ENCODE measurements at regions not wholly inside any gene's neighbourhood (a gene's known extent, or its start where the extent isn't known, plus 50 kb on each side); places are given as distances from the start of the nearest gene placed in this dataset.

- H3K9me2 ChIP-seq (replicated peaks; ENCODE audit: insufficient read depth, low read length): no peaks in the 10 kb centered on the region
- H3K4me3 ChIP-seq (ENCODE audit: insufficient read depth, low read length, poor library complexity, severe bottlenecking): no peak overlapping the region
- no peak overlapping the region for H2AFZ ChIP-seq (ENCODE audit: low read depth, low read length, severe bottlenecking)
- H3K9me3 ChIP-seq (ENCODE audit: insufficient read depth, low read length): no peaks in the 10 kb centered on the region
- H4K20me1 ChIP-seq (ENCODE audit: low read depth, low read length): no peaks in the 10 kb centered on the region
- H3K9ac ChIP-seq (ENCODE audit: low read length): no peak overlapping the region
- H3K79me2 ChIP-seq (ENCODE audit: insufficient read depth, low read length): no peaks in the 10 kb centered on the region
- H3F3A ChIP-seq (ENCODE audit: insufficient read depth): no peaks in the 10 kb centered on the region
- no peaks in the 10 kb centered on the region for H3K27me3 ChIP-seq (ENCODE audit: low read length)
- no peak overlapping the region for H3K4me2 ChIP-seq (ENCODE audit: low read depth, low read length, poor library complexity, severe bottlenecking)
- no peak for TF ChIP-seq CTCF (IDR thresholded peaks at IDR 0.05; ENCODE audit: insufficient read depth, low read length, poor library complexity, severe bottlenecking)
- TF ChIP-seq EZH2phosphoT487 (conservative IDR thresholded peaks at IDR 0.05; ENCODE audit: low read length): no peak
- no peaks in the 10 kb centered on the region for H3K36me3 ChIP-seq (ENCODE audit: low read length)
- H3K27ac ChIP-seq (ENCODE audit: low read depth, low read length): no peak overlapping the region
Measured at GRCh38 chr6:19349429-19349828, 487.7 kb upstream of the ID4 start.

GRCh38 chr6:19354181-19354580 is 483.0 kb upstream of the ID4 start:
- Histone ChIP-seq H3K4me3 (ENCODE audit: insufficient read depth, low read length, poor library complexity, severe bottlenecking) (no peak overlapping the region), H3K79me2 (ENCODE audit: insufficient read depth, low read length) (no peaks in the 10 kb centered on the region), H4K20me1 (ENCODE audit: low read depth, low read length) (no peaks in the 10 kb centered on the region), H3K9me3 (ENCODE audit: insufficient read depth, low read length) (no peaks in the 10 kb centered on the region), H3K4me2 (ENCODE audit: low read depth, low read length, poor library complexity, severe bottlenecking) (no peak overlapping the region), H2AFZ (ENCODE audit: low read depth, low read length, severe bottlenecking) (no peak overlapping the region), H3K9me2 (replicated peaks; ENCODE audit: insufficient read depth, low read length) (no peaks in the 10 kb centered on the region), H3K9ac (ENCODE audit: low read length) (no peak overlapping the region), H3F3A (ENCODE audit: insufficient read depth) (no peaks in the 10 kb centered on the region), H3K27me3 (ENCODE audit: low read length) (no peaks in the 10 kb centered on the region), H3K36me3 (ENCODE audit: low read length) (no peaks in the 10 kb centered on the region), H3K27ac (ENCODE audit: low read depth, low read length) (no peak overlapping the region)
- TF ChIP-seq CTCF (IDR thresholded peaks at IDR 0.05; ENCODE audit: insufficient read depth, low read length, poor library complexity, severe bottlenecking) (no peak), EZH2phosphoT487 (conservative IDR thresholded peaks at IDR 0.05; ENCODE audit: low read length) (no peak)

GRCh38 chr6:19356692-19357091 is 480.5 kb upstream of the ID4 start:
- H3F3A ChIP-seq (ENCODE audit: insufficient read depth): no peaks in the 10 kb centered on the region
- H3K4me2 ChIP-seq (ENCODE audit: low read depth, low read length, poor library complexity, severe bottlenecking): no peak overlapping the region
- no peak overlapping the region for H2AFZ ChIP-seq (ENCODE audit: low read depth, low read length, severe bottlenecking)
- H4K20me1 ChIP-seq (ENCODE audit: low read depth, low read length): no peaks in the 10 kb centered on the region
- H3K9ac ChIP-seq (ENCODE audit: low read length): no peak overlapping the region
- TF ChIP-seq CTCF (IDR thresholded peaks at IDR 0.05; ENCODE audit: insufficient read depth, low read length, poor library complexity, severe bottlenecking): no peak
- no peak overlapping the region for H3K27ac ChIP-seq (ENCODE audit: low read depth, low read length)
- no peaks in the 10 kb centered on the region for H3K36me3 ChIP-seq (ENCODE audit: low read length)
- no peak overlapping the region for H3K4me3 ChIP-seq (ENCODE audit: insufficient read depth, low read length, poor library complexity, severe bottlenecking)
- no peaks in the 10 kb centered on the region for H3K27me3 ChIP-seq (ENCODE audit: low read length)
- no peaks in the 10 kb centered on the region for H3K9me3 ChIP-seq (ENCODE audit: insufficient read depth, low read length)
- no peaks in the 10 kb centered on the region for H3K9me2 ChIP-seq (replicated peaks; ENCODE audit: insufficient read depth, low read length)
- no peaks in the 10 kb centered on the region for H3K79me2 ChIP-seq (ENCODE audit: insufficient read depth, low read length)

- H3K27ac ChIP-seq (ENCODE audit: low read depth, low read length): no peak overlapping the region
- no peaks in the 10 kb centered on the region for H3K79me2 ChIP-seq (ENCODE audit: insufficient read depth, low read length)
- H3K36me3 ChIP-seq (ENCODE audit: low read length): no peaks in the 10 kb centered on the region
- H3K4me3 ChIP-seq (ENCODE audit: insufficient read depth, low read length, poor library complexity, severe bottlenecking): no peak overlapping the region
- no peak overlapping the region for H2AFZ ChIP-seq (ENCODE audit: low read depth, low read length, severe bottlenecking)
- no peak for TF ChIP-seq EZH2phosphoT487 (conservative IDR thresholded peaks at IDR 0.05; ENCODE audit: low read length)
- TF ChIP-seq CTCF (IDR thresholded peaks at IDR 0.05; ENCODE audit: insufficient read depth, low read length, poor library complexity, severe bottlenecking): no peak
- no peaks in the 10 kb centered on the region for H3K9me3 ChIP-seq (ENCODE audit: insufficient read depth, low read length)
- H4K20me1 ChIP-seq (ENCODE audit: low read depth, low read length): no peaks in the 10 kb centered on the region
- H3F3A ChIP-seq (ENCODE audit: insufficient read depth): no peaks in the 10 kb centered on the region
- H3K9ac ChIP-seq (ENCODE audit: low read length): no peak overlapping the region
- no peak overlapping the region for H3K4me2 ChIP-seq (ENCODE audit: low read depth, low read length, poor library complexity, severe bottlenecking)
- no peaks in the 10 kb centered on the region for H3K27me3 ChIP-seq (ENCODE audit: low read length)
- no peaks in the 10 kb centered on the region for H3K9me2 ChIP-seq (replicated peaks; ENCODE audit: insufficient read depth, low read length)
Measured at GRCh38 chr6:19362396-19362795, 474.8 kb upstream of the ID4 start.
